ENCODE measurements at regions not wholly inside any gene's neighbourhood (a gene's known extent, or its start where the extent isn't known, plus 50 kb on each side); places are given as distances from the start of the nearest gene placed in this dataset.
A peak's percentile ranks its signal among the peaks of the same experiment; 100 is the strongest.

DNA sequence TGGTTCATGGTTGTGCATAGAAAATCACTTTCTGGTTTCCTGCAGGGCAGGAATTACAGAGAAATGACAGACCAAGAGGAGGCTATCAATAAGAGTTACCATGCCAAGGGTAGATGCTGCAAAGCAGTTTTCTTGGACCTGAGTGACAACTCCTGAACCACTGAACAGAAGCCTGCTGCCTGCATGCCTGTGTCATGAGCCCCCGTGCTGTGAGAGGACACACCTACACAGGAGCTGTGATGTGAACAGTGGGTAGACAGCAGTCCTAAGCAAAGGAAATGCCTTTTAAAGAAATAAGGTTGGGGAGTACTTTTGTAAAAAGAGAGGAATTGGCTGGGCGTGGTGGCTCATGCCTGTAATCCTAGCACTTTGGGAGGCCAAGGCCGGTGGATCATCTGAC lies 54.2 kb upstream of the CREB1 start:
- Histone ChIP-seq H3K27me3 (ENCODE audit: control insufficient read depth, insufficient read depth, low read length) (no peaks in the 10 kb centered on the region), H3K27ac (ENCODE audit: low read length) (no peak overlapping the region), H3K4me3 (ENCODE audit: low read length) (no peak overlapping the region), H3K36me3 (ENCODE audit: control insufficient read depth, insufficient read depth, low read length) (no peaks in the 10 kb centered on the region), H3K9me3 (ENCODE audit: control insufficient read depth, insufficient read depth, low read length) (no peaks in the 10 kb centered on the region), H3K4me1 (ENCODE audit: control insufficient read depth, insufficient read depth, low read length) (peaks cover 6% of the 10 kb centered on the region)
- TF ChIP-seq, protein P1, sequence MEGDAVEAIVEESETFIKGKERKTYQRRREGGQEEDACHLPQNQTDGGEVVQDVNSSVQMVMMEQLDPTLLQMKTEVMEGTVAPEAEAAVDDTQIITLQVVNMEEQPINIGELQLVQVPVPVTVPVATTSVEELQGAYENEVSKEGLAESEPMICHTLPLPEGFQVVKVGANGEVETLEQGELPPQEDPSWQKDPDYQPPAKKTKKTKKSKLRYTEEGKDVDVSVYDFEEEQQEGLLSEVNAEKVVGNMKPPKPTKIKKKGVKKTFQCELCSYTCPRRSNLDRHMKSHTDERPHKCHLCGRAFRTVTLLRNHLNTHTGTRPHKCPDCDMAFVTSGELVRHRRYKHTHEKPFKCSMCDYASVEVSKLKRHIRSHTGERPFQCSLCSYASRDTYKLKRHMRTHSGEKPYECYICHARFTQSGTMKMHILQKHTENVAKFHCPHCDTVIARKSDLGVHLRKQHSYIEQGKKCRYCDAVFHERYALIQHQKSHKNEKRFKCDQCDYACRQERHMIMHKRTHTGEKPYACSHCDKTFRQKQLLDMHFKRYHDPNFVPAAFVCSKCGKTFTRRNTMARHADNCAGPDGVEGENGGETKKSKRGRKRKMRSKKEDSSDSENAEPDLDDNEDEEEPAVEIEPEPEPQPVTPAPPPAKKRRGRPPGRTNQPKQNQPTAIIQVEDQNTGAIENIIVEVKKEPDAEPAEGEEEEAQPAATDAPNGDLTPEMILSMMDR (IDR thresholded peaks at IDR 0.05) = no peak
- H3K4me1 Mint-ChIP-seq = peaks cover 7 to 8% of the 10 kb centered on the region in 2 donors
- WGBS (ENCODE audit: insufficient coverage) = 81% methylated on average over 3 of the region's 3 CpGs
- H3K4me3 Mint-ChIP-seq = no peak overlapping the region
- H3K36me3 Mint-ChIP-seq = no peaks in the 10 kb centered on the region
- no peak overlapping the region for H3K27ac Mint-ChIP-seq
- intact Hi-C loops (cut with micrococcal nuclease) = loop anchor here (1.0 to 5.0 kb wide), 5 partner anchors 428 to 1313 kb away; no protein-coding TSS in a partner anchor
- DNase-seq = peak in 1 of 2 donors; percentile 10
- no peak for ATAC-seq
- H3K9me3 Mint-ChIP-seq = no peaks in the 10 kb centered on the region
- H3K27me3 Mint-ChIP-seq (ENCODE audit: low read depth in 2 of 2) = peaks cover 6 to 21% of the 10 kb centered on the region in 2 donors

- DNase-seq (no peak), ATAC-seq (no peak)
- 93% methylated on average over 4 of the region's 5 CpGs for WGBS (ENCODE audit: insufficient coverage)
- Mint-ChIP-seq H3K4me1 (peaks cover 7 to 8% of the 10 kb centered on the region in 2 donors), H3K27ac (no peak overlapping the region), H3K27me3 (ENCODE audit: low read depth in 2 of 2) (peaks cover 6 to 12% of the 10 kb centered on the region in 2 donors), H3K36me3 (no peaks in the 10 kb centered on the region), H3K9me3 (no peaks in the 10 kb centered on the region), H3K4me3 (no peak overlapping the region)
- intact Hi-C loops (cut with micrococcal nuclease) = loop anchor here (5.0 kb wide), 1 partner anchor 1316 kb away; no protein-coding TSS in a partner anchor
- Histone ChIP-seq H3K4me3 (ENCODE audit: low read length) (no peak overlapping the region), H3K27me3 (ENCODE audit: control insufficient read depth, insufficient read depth, low read length) (no peaks in the 10 kb centered on the region), H3K27ac (ENCODE audit: low read length) (no peak overlapping the region), H3K36me3 (ENCODE audit: control insufficient read depth, insufficient read depth, low read length) (no peaks in the 10 kb centered on the region), H3K9me3 (ENCODE audit: control insufficient read depth, insufficient read depth, low read length) (no peaks in the 10 kb centered on the region), H3K4me1 (ENCODE audit: control insufficient read depth, insufficient read depth, low read length) (peaks cover 9% of the 10 kb centered on the region)
- TF ChIP-seq, protein P1 (IDR thresholded peaks at IDR 0.05) = no peak
Observed at GRCh38 chr2:207477896-207478295, 51.9 kb upstream of the CREB1 start.

GRCh38 chr2:207478572-207478971 lies 51.2 kb upstream of the CREB1 start:
- Mint-ChIP-seq H3K4me3 (no peak overlapping the region), H3K27ac (no peak overlapping the region), H3K9me3 (no peaks in the 10 kb centered on the region), H3K36me3 (no peaks in the 10 kb centered on the region), H3K27me3 (ENCODE audit: low read depth in 2 of 2) (peaks cover 10% of the 10 kb centered on the region in 2 donors), H3K4me1 (peaks cover 7 to 8% of the 10 kb centered on the region in 2 donors)
- H3K36me3 ChIP-seq (ENCODE audit: control insufficient read depth, insufficient read depth, low read length) = no peaks in the 10 kb centered on the region
- H3K27ac ChIP-seq (ENCODE audit: low read length) = no peak overlapping the region
- WGBS (ENCODE audit: insufficient coverage) = 93% methylated on average over 3 of the region's 3 CpGs
- intact Hi-C loops (cut with micrococcal nuclease) = loop anchor here (5.0 kb wide), 1 partner anchor 1316 kb away; no protein-coding TSS in a partner anchor
- H3K4me3 ChIP-seq (ENCODE audit: low read length) = no peak overlapping the region
- TF ChIP-seq, protein P1 (IDR thresholded peaks at IDR 0.05) = no peak
- H3K9me3 ChIP-seq (ENCODE audit: control insufficient read depth, insufficient read depth, low read length) = no peaks in the 10 kb centered on the region
- DNase-seq (no peak), ATAC-seq (no peak)
- H3K4me1 ChIP-seq (ENCODE audit: control insufficient read depth, insufficient read depth, low read length) = peaks cover 4% of the 10 kb centered on the region
- H3K27me3 ChIP-seq (ENCODE audit: control insufficient read depth, insufficient read depth, low read length) = no peaks in the 10 kb centered on the region

GRCh38 chr2:207479198-207479785 lies 50.5 kb upstream of the CREB1 start:
- Histone ChIP-seq H3K36me3 (ENCODE audit: control insufficient read depth, insufficient read depth, low read length) (no peaks in the 10 kb centered on the region), H3K4me1 (ENCODE audit: control insufficient read depth, insufficient read depth, low read length) (peaks cover 4% of the 10 kb centered on the region), H3K9me3 (ENCODE audit: control insufficient read depth, insufficient read depth, low read length) (no peaks in the 10 kb centered on the region), H3K27me3 (ENCODE audit: control insufficient read depth, insufficient read depth, low read length) (no peaks in the 10 kb centered on the region), H3K4me3 (ENCODE audit: low read length) (no peak overlapping the region), H3K27ac (ENCODE audit: low read length) (no peak overlapping the region)
- no peak for DNase-seq
- ATAC-seq = no peak
- TF ChIP-seq, protein P1 (IDR thresholded peaks at IDR 0.05) = no peak
- H3K27ac Mint-ChIP-seq = no peak overlapping the region
- H3K36me3 Mint-ChIP-seq = no peaks in the 10 kb centered on the region
- intact Hi-C loops (cut with micrococcal nuclease) = loop anchor here (5.0 kb wide), 1 partner anchor 1317 kb away; no protein-coding TSS in a partner anchor
- no peak overlapping the region for H3K4me3 Mint-ChIP-seq
- H3K9me3 Mint-ChIP-seq = no peaks in the 10 kb centered on the region
- H3K4me1 Mint-ChIP-seq = peaks cover 7 to 8% of the 10 kb centered on the region in 2 donors
- peaks cover 10% of the 10 kb centered on the region in 2 donors for H3K27me3 Mint-ChIP-seq (ENCODE audit: low read depth in 2 of 2)
- WGBS (ENCODE audit: insufficient coverage) = 98% methylated on average over 4 of the region's 5 CpGs

All from natural killer cell (primary cell).